ENCODE measurements at regions not wholly inside any gene's neighbourhood (a gene's known extent, or its start where the extent isn't known, plus 50 kb on each side); places are given as distances from the start of the nearest gene placed in this dataset.

- TF ChIP-seq POLR2AphosphoS5 (IDR thresholded peaks at IDR 0.05; ENCODE audit: low read depth, low read length) (no peak), POLR2A (IDR thresholded peaks at IDR 0.05; ENCODE audit: low read depth, low read length) (no peak), SPI1 (IDR thresholded peaks at IDR 0.05; ENCODE audit: low read depth, low read length) (no peak), TAF1 (IDR thresholded peaks at IDR 0.05; ENCODE audit: low read depth, low read length) (no peak), PAX5 (IDR thresholded peaks at IDR 0.05; ENCODE audit: insufficient read depth, low read length, severe bottlenecking) (no peak)
Observed at GRCh38 chr10:4028027-4028471, 243.0 kb upstream of the KLF6 start.
